Calu3 (cell line): ENCODE measurements at regions not wholly inside any gene's neighbourhood (a gene's known extent, or its start where the extent isn't known, plus 50 kb on each side); places are given as distances from the start of the nearest gene placed in this dataset.
"Not testable (repeated sequence)": the region's sequence is repeated elsewhere in the genome, so short reads cannot be mapped to it uniquely, and the experiment has no call there.

Experiments
- BruUV-seq: library from RNA; stranded (reverse); fragments of 400-500 nt; replicated peaks from 2 replicates; lab custom pipeline; 2021; lab: Mats Ljungman, UMichigan
- CTCF ChIA-PET: fragments of 300-600 bp; sonication (Branson Sonifier 250); formaldehyde crosslinking; loops from one replicate; lab custom pipeline; 2022; ENCODE audit warnings: antibody characterized with exemption; lab: Charles Lee
- DNase-seq: peaks from one replicate; pipeline ENCODE4 v3.0.0; 2022
- H3K27ac Mint-ChIP-seq: one replicate; pipeline ENCODE4 v1.8.0; 2022; ENCODE audit warnings: mixed read lengths; ENCODE audit not compliant: unreplicated experiment
- H3K27me3 Mint-ChIP-seq: one replicate; pipeline ENCODE4 v1.8.0; 2022; ENCODE audit warnings: mixed read lengths; ENCODE audit not compliant: unreplicated experiment
- H3K36me3 Mint-ChIP-seq: one replicate; pipeline ENCODE4 v1.8.0; 2022; ENCODE audit warnings: mild to moderate bottlenecking, moderate library complexity, mixed read lengths; ENCODE audit not compliant: insufficient read depth, unreplicated experiment
- H3K4me1 Mint-ChIP-seq: one replicate; pipeline ENCODE4 v1.8.0; 2022; ENCODE audit warnings: mild to moderate bottlenecking, low read depth, mixed read lengths; ENCODE audit not compliant: unreplicated experiment
- H3K4me3 Mint-ChIP-seq: one replicate; pipeline ENCODE4 v1.8.0; 2022; ENCODE audit warnings: mild to moderate bottlenecking, low read depth, moderate library complexity, mixed read lengths; ENCODE audit not compliant: unreplicated experiment
- H3K9me3 Mint-ChIP-seq: one replicate; pipeline ENCODE4 v1.8.0; 2022; ENCODE audit warnings: low read depth, mixed read lengths; ENCODE audit not compliant: unreplicated experiment
- CTCF ChIP-seq: fragments of 200-600 bp; IDR thresholded peaks from one replicate; pipeline ENCODE4 v1.8.0; 2022; ENCODE audit warnings: antibody characterized with exemption; ENCODE audit not compliant: unreplicated experiment
- intact Hi-C: fragments of 100-400 bp; cut with micrococcal nuclease; formaldehyde crosslinking; loops from one replicate; pipeline ENCODE4 v1.10.0; 2022; ENCODE audit not compliant: unreplicated experiment

DNA sequence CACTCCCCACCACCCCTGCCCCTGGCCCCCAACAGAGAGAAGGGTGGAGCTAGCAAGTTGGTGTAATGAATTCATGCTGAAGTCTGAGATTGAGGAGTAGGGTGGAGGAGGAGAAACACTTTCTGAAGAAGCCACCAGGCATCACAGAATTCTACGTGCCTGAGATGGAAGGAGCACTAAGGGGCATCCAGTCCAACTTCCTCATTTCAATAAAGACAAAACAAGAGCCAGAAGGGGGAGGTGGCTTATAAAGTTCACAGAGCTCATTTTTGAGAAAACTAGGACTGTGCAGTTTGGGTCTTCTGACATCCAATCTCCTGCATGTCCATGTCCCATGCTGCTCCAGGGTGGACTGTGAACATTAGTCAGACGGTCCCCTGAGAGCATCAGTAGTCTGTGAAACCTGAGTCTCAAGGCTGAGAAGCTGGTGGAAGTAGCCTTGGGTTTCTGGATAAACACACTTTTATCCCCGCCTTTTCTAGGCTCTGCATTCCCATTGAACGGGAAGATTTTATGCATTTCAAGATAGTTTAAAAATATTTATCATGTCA lies 77.7 kb downstream of the TRIM43 start:
- CTCF ChIA-PET, result interaction anchor here (0.6 kb wide), 1 partner anchor 433 kb away, joined by 4 read pairs; no protein-coding TSS in a partner anchor
- Mint-ChIP-seq H3K9me3 (no peaks in the 10 kb centered on the region), H3K36me3 (no peaks in the 10 kb centered on the region), H3K4me3 (no peak overlapping the region), H3K27me3 (peaks cover 57% of the 10 kb centered on the region), H3K27ac (no peak overlapping the region), H3K4me1 (peaks cover 9% of the 10 kb centered on the region)
- no peak for DNase-seq
- BruUV-seq, result no TSS peak
- intact Hi-C loops, result no loop called here
- no peak for TF ChIP-seq CTCF

DNA sequence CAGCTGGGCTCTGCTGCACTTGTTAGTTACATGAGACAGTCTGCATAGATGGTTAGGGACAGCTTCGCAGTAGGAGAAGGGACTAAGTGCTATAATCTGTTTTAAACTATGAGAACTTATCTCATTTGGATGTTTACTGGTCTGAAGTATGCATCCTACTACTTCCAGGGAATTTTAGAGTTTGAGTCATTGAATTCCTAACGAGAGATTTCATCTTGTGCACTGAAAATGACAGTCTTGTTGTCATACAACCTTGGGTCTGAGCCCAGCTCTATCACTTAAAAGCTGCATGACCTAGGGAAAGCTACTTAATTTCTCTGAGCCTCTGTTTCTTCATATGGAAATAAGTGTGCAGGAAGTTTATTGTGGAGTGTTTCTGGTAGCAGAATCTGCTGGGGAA lies 78.4 kb downstream of the TRIM43 start:
- peaks cover 9% of the 10 kb centered on the region for H3K4me1 Mint-ChIP-seq
- no peak overlapping the region for H3K4me3 Mint-ChIP-seq
- no peaks in the 10 kb centered on the region for H3K9me3 Mint-ChIP-seq
- CTCF ChIA-PET, result interaction anchor here (0.6 kb wide), 1 partner anchor 432 kb away, joined by 4 read pairs; no protein-coding TSS in a partner anchor
- TF ChIP-seq CTCF, result no peak
- no peak for DNase-seq
- no peak overlapping the region for H3K27ac Mint-ChIP-seq
- H3K36me3 Mint-ChIP-seq, result no peaks in the 10 kb centered on the region
- H3K27me3 Mint-ChIP-seq, result peaks cover 59% of the 10 kb centered on the region
- BruUV-seq, result no TSS peak
- intact Hi-C loops, result no loop called here

GRCh38 chr2:95670686-95671085 lies 78.9 kb downstream of the TRIM43 start:
- no peak overlapping the region for H3K27ac Mint-ChIP-seq
- intact Hi-C loops, result no loop called here
- BruUV-seq, result no TSS peak
- no peak for DNase-seq
- H3K27me3 Mint-ChIP-seq, result peaks cover 61% of the 10 kb centered on the region
- H3K9me3 Mint-ChIP-seq, result no peaks in the 10 kb centered on the region
- no peak for TF ChIP-seq CTCF
- H3K4me3 Mint-ChIP-seq, result no peak overlapping the region
- peaks cover 7% of the 10 kb centered on the region for H3K4me1 Mint-ChIP-seq
- CTCF ChIA-PET, result no interaction called here
- no peaks in the 10 kb centered on the region for H3K36me3 Mint-ChIP-seq

- H3K4me1 Mint-ChIP-seq, H3K27ac Mint-ChIP-seq, CTCF ChIA-PET, DNase-seq, H3K9me3 Mint-ChIP-seq, intact Hi-C loops, H3K4me3 Mint-ChIP-seq, BruUV-seq, H3K36me3 Mint-ChIP-seq: not testable (repeated sequence)
- H3K27me3 Mint-ChIP-seq, result peaks cover 61% of the 10 kb centered on the region
Observed at GRCh38 chr2:95671171-95671570, 79.4 kb downstream of the TRIM43 start.

GRCh38 chr2:95671992-95672391 lies 80.2 kb downstream of the TRIM43 start:
- peaks cover 56% of the 10 kb centered on the region for H3K27me3 Mint-ChIP-seq
- intact Hi-C loops, H3K9me3 Mint-ChIP-seq, H3K27ac Mint-ChIP-seq, BruUV-seq, H3K36me3 Mint-ChIP-seq, H3K4me3 Mint-ChIP-seq, H3K4me1 Mint-ChIP-seq, DNase-seq: not testable (repeated sequence)
- CTCF ChIA-PET, result interaction anchor here (0.6 kb wide), 1 partner anchor 163 kb away, joined by 3 read pairs; no protein-coding TSS in a partner anchor

DNA sequence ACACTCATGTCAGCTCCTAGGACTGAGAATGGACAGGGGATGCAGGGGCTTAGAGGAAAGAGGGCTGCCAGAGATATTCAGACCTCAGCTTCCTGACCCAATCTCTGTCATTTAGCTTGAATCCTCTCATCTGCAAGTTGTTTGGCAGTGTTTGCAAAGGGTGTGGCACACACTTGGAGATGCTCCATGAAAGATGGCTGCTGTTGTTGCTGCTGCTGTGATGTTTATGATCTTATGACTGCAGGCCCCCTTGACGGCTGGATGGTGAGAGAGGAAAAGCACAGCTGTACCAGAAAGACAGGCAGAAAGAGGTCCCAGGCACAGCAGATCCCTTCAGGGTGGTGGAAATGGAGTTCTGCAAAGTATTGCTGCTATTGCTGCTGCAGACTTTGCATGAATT lies 80.7 kb downstream of the TRIM43 start:
- H3K4me1 Mint-ChIP-seq, H3K9me3 Mint-ChIP-seq, intact Hi-C loops, H3K36me3 Mint-ChIP-seq, BruUV-seq, H3K4me3 Mint-ChIP-seq, H3K27ac Mint-ChIP-seq, DNase-seq, CTCF ChIA-PET: not testable (repeated sequence)
- H3K27me3 Mint-ChIP-seq, result peaks cover 51% of the 10 kb centered on the region
